ENCODE measurements at regions not wholly inside any gene's neighbourhood (a gene's known extent, or its start where the extent isn't known, plus 50 kb on each side); places are given as distances from the start of the nearest gene placed in this dataset.

GRCh38 chr2:153096272-153096671, 377.9 kb downstream of the ARL6IP6 start:
- DNase-seq = no peak

- no peak for DNase-seq
These were observed 372.9 kb downstream of the ARL6IP6 start for GRCh38 chr2:153091344-153091743.

- no peak for DNase-seq
These were observed 360.9 kb downstream of the ARL6IP6 start for GRCh38 chr2:153079315-153079714.

- DNase-seq = no peak
These were observed 358.9 kb downstream of the ARL6IP6 start for GRCh38 chr2:153077311-153077710.

GRCh38 chr2:153074207-153074606, 355.8 kb downstream of the ARL6IP6 start:
- DNase-seq = no peak

- DNase-seq = no peak
These were observed 354.4 kb downstream of the ARL6IP6 start for GRCh38 chr2:153072813-153073212.

GRCh38 chr2:153072077-153072476, 353.7 kb downstream of the ARL6IP6 start:
- no peak for DNase-seq

GRCh38 chr2:153071090-153071489, 352.7 kb downstream of the ARL6IP6 start:
- no peak for DNase-seq

GRCh38 chr2:153068915-153069314, 350.5 kb downstream of the ARL6IP6 start:
- no peak for DNase-seq

- no peak for DNase-seq
These were observed 349.6 kb downstream of the ARL6IP6 start for GRCh38 chr2:153068052-153068451.

- no peak for DNase-seq
These were observed 341.1 kb downstream of the ARL6IP6 start for GRCh38 chr2:153059338-153060052.

- DNase-seq = no peak
These were observed 339.3 kb downstream of the ARL6IP6 start for GRCh38 chr2:153057743-153058142.

- no peak for DNase-seq
These were observed 336.8 kb downstream of the ARL6IP6 start for GRCh38 chr2:153055182-153055581.

- no peak for DNase-seq
These were observed 334.6 kb downstream of the ARL6IP6 start for GRCh38 chr2:153052807-153053559.

GRCh38 chr2:153047220-153047619, 328.8 kb downstream of the ARL6IP6 start:
- no peak for DNase-seq

- no peak for DNase-seq
These were observed 325.0 kb downstream of the ARL6IP6 start for GRCh38 chr2:153043385-153043784.

- no peak for DNase-seq
These were observed 310.2 kb downstream of the ARL6IP6 start for GRCh38 chr2:153028626-153029025.

- DNase-seq = no peak
These were observed 309.1 kb downstream of the ARL6IP6 start for GRCh38 chr2:153027533-153027932.

- no peak for DNase-seq
These were observed 301.8 kb downstream of the ARL6IP6 start for GRCh38 chr2:153020201-153020600.

GRCh38 chr2:153005071-153005730, 286.8 kb downstream of the ARL6IP6 start:
- no peak for DNase-seq

- DNase-seq = no peak
These were observed 286.2 kb downstream of the ARL6IP6 start for GRCh38 chr2:153004627-153005026.

- DNase-seq = no peak
These were observed 255.7 kb downstream of the ARL6IP6 start for GRCh38 chr2:152974146-152974545.

- no peak for DNase-seq
These were observed 253.3 kb downstream of the ARL6IP6 start for GRCh38 chr2:152971685-152972084.

GRCh38 chr2:152962446-152962845, 244.0 kb downstream of the ARL6IP6 start:
- no peak for DNase-seq
